ENCODE measurements at regions not wholly inside any gene's neighbourhood (a gene's known extent, or its start where the extent isn't known, plus 50 kb on each side); places are given as distances from the start of the nearest gene placed in this dataset.

- TF ChIP-seq, protein P1, sequence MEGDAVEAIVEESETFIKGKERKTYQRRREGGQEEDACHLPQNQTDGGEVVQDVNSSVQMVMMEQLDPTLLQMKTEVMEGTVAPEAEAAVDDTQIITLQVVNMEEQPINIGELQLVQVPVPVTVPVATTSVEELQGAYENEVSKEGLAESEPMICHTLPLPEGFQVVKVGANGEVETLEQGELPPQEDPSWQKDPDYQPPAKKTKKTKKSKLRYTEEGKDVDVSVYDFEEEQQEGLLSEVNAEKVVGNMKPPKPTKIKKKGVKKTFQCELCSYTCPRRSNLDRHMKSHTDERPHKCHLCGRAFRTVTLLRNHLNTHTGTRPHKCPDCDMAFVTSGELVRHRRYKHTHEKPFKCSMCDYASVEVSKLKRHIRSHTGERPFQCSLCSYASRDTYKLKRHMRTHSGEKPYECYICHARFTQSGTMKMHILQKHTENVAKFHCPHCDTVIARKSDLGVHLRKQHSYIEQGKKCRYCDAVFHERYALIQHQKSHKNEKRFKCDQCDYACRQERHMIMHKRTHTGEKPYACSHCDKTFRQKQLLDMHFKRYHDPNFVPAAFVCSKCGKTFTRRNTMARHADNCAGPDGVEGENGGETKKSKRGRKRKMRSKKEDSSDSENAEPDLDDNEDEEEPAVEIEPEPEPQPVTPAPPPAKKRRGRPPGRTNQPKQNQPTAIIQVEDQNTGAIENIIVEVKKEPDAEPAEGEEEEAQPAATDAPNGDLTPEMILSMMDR (IDR thresholded peaks at IDR 0.05; ENCODE audit: insufficient read depth, low read length, poor library complexity, severe bottlenecking) = no peak
Measured at GRCh38 chr6:21999741-22000140, 297.1 kb downstream of the PRL start.

DNA sequence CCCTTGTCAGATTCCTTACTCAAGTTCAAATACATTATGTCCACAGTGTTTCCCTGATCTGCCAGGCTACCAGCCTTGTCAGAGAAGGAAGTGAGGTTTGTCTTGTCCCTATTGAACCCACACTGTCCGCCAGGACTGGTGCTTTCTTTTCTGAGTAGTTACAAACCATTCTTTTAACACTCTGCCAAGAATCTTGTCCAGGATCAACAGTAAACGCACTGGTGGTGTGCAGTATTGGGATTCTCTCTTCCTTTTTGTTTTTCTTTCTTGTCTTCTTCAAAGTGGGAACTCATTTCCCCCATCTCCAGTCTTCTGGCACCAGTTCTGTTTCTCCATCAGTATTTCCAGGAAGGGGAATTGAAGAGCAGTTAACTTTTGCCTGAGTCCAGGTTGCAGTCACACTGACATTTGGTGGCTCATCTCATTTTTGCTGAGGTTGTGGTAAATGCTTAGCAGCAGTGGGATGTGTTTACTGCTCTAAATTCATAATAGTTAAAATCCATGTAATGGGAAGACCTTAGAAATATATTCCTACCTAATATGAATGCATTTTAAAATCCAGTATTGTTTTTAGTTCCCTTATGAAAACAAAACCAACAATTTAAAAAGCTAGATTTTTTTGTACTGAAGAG, 295.3 kb downstream of the PRL start:
- TF ChIP-seq, protein P1 (IDR thresholded peaks at IDR 0.05; ENCODE audit: insufficient read depth, low read length, poor library complexity, severe bottlenecking) = no peak
- H3K27me3 ChIP-seq (replicated peaks; ENCODE audit: control insufficient read depth, insufficient read depth, low read length) = no peaks in the 10 kb centered on the region
- no peak overlapping the region for H3K4me3 ChIP-seq (replicated peaks; ENCODE audit: low read depth, low read length)
- no peak for DNase-seq (ENCODE audit: extremely low read depth, insufficient read length)
- H3K36me3 ChIP-seq (ENCODE audit: control insufficient read depth, insufficient read depth, low read length) = no peaks in the 10 kb centered on the region

More at GRCh38 chr6:21999741-22000140, 297.1 kb downstream of the PRL start:
- no peaks in the 10 kb centered on the region for H3K36me3 ChIP-seq (ENCODE audit: control insufficient read depth, insufficient read depth, low read length)
- H3K27me3 ChIP-seq (replicated peaks; ENCODE audit: control insufficient read depth, insufficient read depth, low read length) = no peaks in the 10 kb centered on the region
- DNase-seq (ENCODE audit: extremely low read depth, insufficient read length) = no peak
- no peak overlapping the region for H3K4me3 ChIP-seq (replicated peaks; ENCODE audit: low read depth, low read length)

- Histone ChIP-seq H3K36me3 (ENCODE audit: control insufficient read depth, insufficient read depth, low read length) (no peaks in the 10 kb centered on the region), H3K4me3 (replicated peaks; ENCODE audit: low read depth, low read length) (no peak overlapping the region), H3K27me3 (replicated peaks; ENCODE audit: control insufficient read depth, insufficient read depth, low read length) (no peaks in the 10 kb centered on the region)
- no peak for DNase-seq (ENCODE audit: extremely low read depth, insufficient read length)
- TF ChIP-seq, protein P1 (IDR thresholded peaks at IDR 0.05; ENCODE audit: insufficient read depth, low read length, poor library complexity, severe bottlenecking) = no peak
Measured at GRCh38 chr6:22003287-22003686, 293.5 kb downstream of the PRL start.

- Histone ChIP-seq H3K4me3 (replicated peaks; ENCODE audit: low read depth, low read length) (no peak overlapping the region), H3K36me3 (ENCODE audit: control insufficient read depth, insufficient read depth, low read length) (no peaks in the 10 kb centered on the region), H3K27me3 (replicated peaks; ENCODE audit: control insufficient read depth, insufficient read depth, low read length) (no peaks in the 10 kb centered on the region)
- TF ChIP-seq, protein P1 (IDR thresholded peaks at IDR 0.05; ENCODE audit: insufficient read depth, low read length, poor library complexity, severe bottlenecking) = no peak
- no peak for DNase-seq (ENCODE audit: extremely low read depth, insufficient read length)
Measured at GRCh38 chr6:22006795-22007194, 290.0 kb downstream of the PRL start.

GRCh38 chr6:22007469-22007868, 289.4 kb downstream of the PRL start:
- no peaks in the 10 kb centered on the region for H3K27me3 ChIP-seq (replicated peaks; ENCODE audit: control insufficient read depth, insufficient read depth, low read length)
- DNase-seq (ENCODE audit: extremely low read depth, insufficient read length) = no peak
- TF ChIP-seq, protein P1 (IDR thresholded peaks at IDR 0.05; ENCODE audit: insufficient read depth, low read length, poor library complexity, severe bottlenecking) = no peak

More at GRCh38 chr6:22007469-22007868, 289.4 kb downstream of the PRL start:
- Histone ChIP-seq H3K36me3 (ENCODE audit: control insufficient read depth, insufficient read depth, low read length) (no peaks in the 10 kb centered on the region), H3K4me3 (replicated peaks; ENCODE audit: low read depth, low read length) (no peak overlapping the region)

Data from GM06990 (cell line).